ENCODE measurements at regions not wholly inside any gene's neighbourhood (a gene's known extent, or its start where the extent isn't known, plus 50 kb on each side); places are given as distances from the start of the nearest gene placed in this dataset.
"Not testable (repeated sequence)": the region's sequence is repeated elsewhere in the genome, so short reads cannot be mapped to it uniquely, and the experiment has no call there.

GRCh38 chr10:124171561-124171960, 78.2 kb upstream of the CHST15 start:
- no peak overlapping the region for H3K4me3 ChIP-seq (ENCODE audit: low read length)
- TF ChIP-seq CTCF (conservative IDR thresholded peaks at IDR 0.05; ENCODE audit: low read depth, low read length), result no peak
- DNase-seq (ENCODE audit: low read depth), result no peak

- TF ChIP-seq CTCF (conservative IDR thresholded peaks at IDR 0.05; ENCODE audit: low read depth, low read length), result no peak
- H3K4me3 ChIP-seq (ENCODE audit: low read length), result no peak overlapping the region
- DNase-seq (ENCODE audit: low read depth), result no peak
Measured at GRCh38 chr10:124170631-124171030, 77.2 kb upstream of the CHST15 start.

- DNase-seq (ENCODE audit: low read depth), result no peak
- TF ChIP-seq CTCF (conservative IDR thresholded peaks at IDR 0.05; ENCODE audit: low read depth, low read length), result no peak
- H3K4me3 ChIP-seq (ENCODE audit: low read length), result no peak overlapping the region
Measured at GRCh38 chr10:124168991-124169802, 75.8 kb upstream of the CHST15 start.

GRCh38 chr10:124168581-124168980, 75.2 kb upstream of the CHST15 start:
- H3K4me3 ChIP-seq (ENCODE audit: low read length), result no peak overlapping the region
- no peak for DNase-seq (ENCODE audit: low read depth)
- TF ChIP-seq CTCF (conservative IDR thresholded peaks at IDR 0.05; ENCODE audit: low read depth, low read length), result no peak

GRCh38 chr10:124167925-124168324, 74.5 kb upstream of the CHST15 start:
- not testable (repeated sequence) for DNase-seq (ENCODE audit: low read depth); H3K4me3 ChIP-seq (ENCODE audit: low read length)

GRCh38 chr10:124166431-124167125, 73.2 kb upstream of the CHST15 start:
- no peak for TF ChIP-seq CTCF (conservative IDR thresholded peaks at IDR 0.05; ENCODE audit: low read depth, low read length)
- H3K4me3 ChIP-seq (ENCODE audit: low read length), result no peak overlapping the region
- no peak for DNase-seq (ENCODE audit: low read depth)

GRCh38 chr10:124165827-124166226, 72.4 kb upstream of the CHST15 start:
- no peak for TF ChIP-seq CTCF (conservative IDR thresholded peaks at IDR 0.05; ENCODE audit: low read depth, low read length)
- no peak overlapping the region for H3K4me3 ChIP-seq (ENCODE audit: low read length)
- DNase-seq (ENCODE audit: low read depth), result no peak

All from retinal pigment epithelial cell (primary cell).